Endothelial cell of umbilical vein (primary cell): ENCODE measurements at regions not wholly inside any gene's neighbourhood (a gene's known extent, or its start where the extent isn't known, plus 50 kb on each side); places are given as distances from the start of the nearest gene placed in this dataset.

Experiments used
- BruUV-seq: library from RNA; stranded (reverse); fragments of 400-500 nt; replicated peaks from 2 replicates; lab custom pipeline; 2021; lab: Mats Ljungman, UMichigan
- CTCF ChIA-PET: fragments of 300-600, 350-600 bp; sonication (Branson Sonifier 250); formaldehyde crosslinking; loops from one replicate; lab custom pipeline; 2021; ENCODE audit warnings: antibody characterized with exemption, inconsistent platforms; lab: Charles Lee
- POLR2A ChIA-PET: fragments of 300-600, 350-600 bp; sonication (Branson Sonifier 250); formaldehyde crosslinking; loops from one replicate; lab custom pipeline; 2021; ENCODE audit warnings: antibody characterized with exemption, inconsistent platforms; lab: Charles Lee
- DNase-seq: peaks from one replicate; pipeline ENCODE4 v3.0.0-alpha.2; 2011; ENCODE audit warnings: low read depth, low spot score
- FAIRE-seq: peaks from 2 replicates; lab custom pipeline; 2011; peaks lifted over from hg19 to GRCh38; lab: Jason Lieb, UNC
- H2AFZ ChIP-seq: 2 replicates; pipeline ENCODE4 v1.6.0; 2012; ENCODE audit warnings: low read depth, low read length, control low read depth, inconsistent platforms
- H3K27ac ChIP-seq: 2 replicates; pipeline ENCODE4 v1.5.1; 2011; ENCODE audit warnings: low read depth, mild to moderate bottlenecking, control low read depth, low read length, moderate library complexity; ENCODE audit not compliant: insufficient read depth
- H3K27me3 ChIP-seq, 2 experiments: 2 replicates each; pipeline versions ENCODE4 v1.6.0 to v1.6.1; 2011; ENCODE audit warnings: low read length in 2 of 2, mixed read lengths in 1 of 2; ENCODE audit not compliant: control insufficient read depth in 2 of 2, insufficient read depth in 2 of 2
- H3K36me3 ChIP-seq, 2 experiments: 2 replicates in 1 of 2; 3 replicates in 1 of 2; pipeline ENCODE4 v1.5.1; 2011; ENCODE audit warnings: low read length in 2 of 2, mild to moderate bottlenecking in 1 of 2, moderate library complexity in 1 of 2; ENCODE audit not compliant: control insufficient read depth in 2 of 2, insufficient read depth in 2 of 2; ENCODE audit errors: extremely low read depth in 1 of 2
- H3K4me1 ChIP-seq: 3 replicates; pipeline ENCODE4 v1.5.1; 2011; ENCODE audit warnings: mild to moderate bottlenecking, low read length; ENCODE audit not compliant: control insufficient read depth, insufficient read depth; ENCODE audit errors: extremely low read depth
- H3K4me2 ChIP-seq: 2 replicates; pipeline ENCODE4 v1.6.1; 2011; ENCODE audit warnings: low read length, control low read depth, mixed read lengths; ENCODE audit not compliant: insufficient read depth
- H3K4me3 ChIP-seq, 3 experiments: fragments of 200-600 bp in 1 of 3; sonication (generic), shearing (Covaris generic) in 1 of 3; replicated peaks in 1 of 3; 2 replicates each; pipeline ENCODE4 v1.5.1; 2011 to 2016; ENCODE audit warnings: control low read depth in 3 of 3, low read length in 3 of 3, mild to moderate bottlenecking in 2 of 3, inconsistent platforms in 1 of 3, low read depth in 1 of 3, moderate library complexity in 1 of 3; ENCODE audit not compliant: insufficient read depth in 1 of 3
- H3K79me2 ChIP-seq: 2 replicates; pipeline ENCODE4 v1.6.0; 2012; ENCODE audit warnings: low read length, inconsistent platforms; ENCODE audit not compliant: control insufficient read depth, insufficient read depth
- H3K9ac ChIP-seq: replicated peaks from 2 replicates; pipeline ENCODE3; 2011; ENCODE audit warnings: low read length, control low read depth; ENCODE audit not compliant: insufficient read depth; ENCODE audit errors: extremely low read depth
- H3K9me1 ChIP-seq: replicated peaks from 3 replicates; pipeline ENCODE4 v1.6.0; 2011; ENCODE audit warnings: mild to moderate bottlenecking, low read length; ENCODE audit not compliant: control insufficient read depth, insufficient read depth; ENCODE audit errors: extremely low read depth
- H3K9me3 ChIP-seq: replicated peaks from 2 replicates; pipeline ENCODE4 v1.5.1; 2012; ENCODE audit warnings: low read length, inconsistent platforms; ENCODE audit not compliant: control insufficient read depth, insufficient read depth
- H4K20me1 ChIP-seq: replicated peaks from 2 replicates; pipeline ENCODE3; 2011; ENCODE audit warnings: mild to moderate bottlenecking, low read length; ENCODE audit not compliant: control insufficient read depth, insufficient read depth; ENCODE audit errors: extremely low read depth
- CTCF ChIP-seq, 2 donors: IDR thresholded peaks; 1 replicate in 1 of 2; 2 replicates in 1 of 2; pipeline ENCODE4 v1.5.1; 2011; ENCODE audit warnings: low read length in 2 of 2, mild to moderate bottlenecking in 2 of 2, moderate library complexity in 2 of 2, control low read depth in 1 of 2, inconsistent platforms in 1 of 2, low read depth in 1 of 2; ENCODE audit not compliant: insufficient read depth in 1 of 2; ENCODE audit errors: extremely low read depth in 1 of 2
- EZH2 ChIP-seq: IDR thresholded peaks from 2 replicates; pipeline ENCODE4 v1.6.1; 2012; ENCODE audit warnings: borderline replicate concordance, low read depth, mild to moderate bottlenecking, moderate library complexity, low read length, inconsistent platforms; ENCODE audit not compliant: severe bottlenecking
- FOS ChIP-seq: IDR thresholded peaks from 2 replicates; pipeline ENCODE4 v1.6.1; 2011; ENCODE audit warnings: mild to moderate bottlenecking, low read length, moderate library complexity, borderline replicate concordance; ENCODE audit not compliant: insufficient read depth
- GATA2 ChIP-seq: IDR thresholded peaks from 2 replicates; pipeline ENCODE4 v1.7.0; 2011; ENCODE audit warnings: low read depth, mild to moderate bottlenecking, moderate library complexity, mixed read lengths, low read length; ENCODE audit not compliant: insufficient read length, insufficient read depth
- JUN ChIP-seq: IDR thresholded peaks from 2 replicates; pipeline ENCODE4 v1.6.1; 2011; ENCODE audit warnings: borderline replicate concordance, low read depth; ENCODE audit not compliant: insufficient read length, insufficient read depth
- MAX ChIP-seq: IDR thresholded peaks from 2 replicates; pipeline ENCODE4 v1.6.1; 2011; ENCODE audit not compliant: insufficient read depth, insufficient read length
- MYC ChIP-seq: IDR thresholded peaks from one replicate; pipeline ENCODE4 v1.6.1; 2011; ENCODE audit warnings: mild to moderate bottlenecking, low read depth, low read length
- POLR2A ChIP-seq: IDR thresholded peaks from 2 replicates; pipeline ENCODE4 v1.6.1; 2012; ENCODE audit warnings: low read depth, mild to moderate bottlenecking, control low read depth, low read length
- POLR2AphosphoS5 ChIP-seq: IDR thresholded peaks from 2 replicates; pipeline ENCODE4 v1.6.1; 2012; ENCODE audit warnings: low read depth, mild to moderate bottlenecking, control low read depth, low read length, moderate library complexity; ENCODE audit not compliant: insufficient read depth
- dilution Hi-C: fragments of 300-500 bp; cut with MboI; formaldehyde crosslinking; loops from one replicate; pipeline ENCODE4 v1.15.0; 2019; ENCODE audit warnings: low sequenced_read_pairs; ENCODE audit not compliant: extremely low pct_ligation_motif_present
- intact Hi-C: fragments of 100-400 bp; cut with micrococcal nuclease; formaldehyde crosslinking; loops from one replicate; pipeline ENCODE4 v1.10.0; 2022

GRCh38 chr3:189459231-189459630 lies 172.0 kb upstream of the TP63 start:
- Histone ChIP-seq H3K27ac (no peak overlapping the region), H2AFZ (no peak overlapping the region), H3K4me1 (no peaks in the 10 kb centered on the region), H3K27me3 (no peaks in the 10 kb centered on the region), H3K4me2 (no peak overlapping the region), H4K20me1 (no peaks in the 10 kb centered on the region), H3K9me1 (no peaks in the 10 kb centered on the region), H3K9me3 (peaks cover 2% of the 10 kb centered on the region), H3K36me3 (no peaks in the 10 kb centered on the region), H3K9ac (no peak overlapping the region), H3K4me3 (no peak overlapping the region), H3K79me2 (no peaks in the 10 kb centered on the region)
- ChIA-PET CTCF (no interaction called here), POLR2A (no interaction called here)
- dilution Hi-C loops (no loop called here), intact Hi-C loops (no loop called here)
- FAIRE-seq, result no peak
- BruUV-seq, result no TSS peak
- no peak for DNase-seq
- TF ChIP-seq CTCF (IDR thresholded peaks at IDR 0.05; ENCODE audit: extremely low read depth in 1 of 2, insufficient read depth in 1 of 2, low read depth in 1 of 2, low read length in 2 of 2) (no peak), POLR2A (no peak), FOS (no peak), JUN (no peak), EZH2 (no peak), POLR2AphosphoS5 (no peak), MYC (no peak), GATA2 (no peak), MAX (no peak)
